ENCODE measurements at regions not wholly inside any gene's neighbourhood (a gene's known extent, or its start where the extent isn't known, plus 50 kb on each side); places are given as distances from the start of the nearest gene placed in this dataset.

- FAIRE-seq: no peak
These were observed 74.2 kb downstream of the GLI2 start for GRCh38 chr2:120809609-120810440.

DNA sequence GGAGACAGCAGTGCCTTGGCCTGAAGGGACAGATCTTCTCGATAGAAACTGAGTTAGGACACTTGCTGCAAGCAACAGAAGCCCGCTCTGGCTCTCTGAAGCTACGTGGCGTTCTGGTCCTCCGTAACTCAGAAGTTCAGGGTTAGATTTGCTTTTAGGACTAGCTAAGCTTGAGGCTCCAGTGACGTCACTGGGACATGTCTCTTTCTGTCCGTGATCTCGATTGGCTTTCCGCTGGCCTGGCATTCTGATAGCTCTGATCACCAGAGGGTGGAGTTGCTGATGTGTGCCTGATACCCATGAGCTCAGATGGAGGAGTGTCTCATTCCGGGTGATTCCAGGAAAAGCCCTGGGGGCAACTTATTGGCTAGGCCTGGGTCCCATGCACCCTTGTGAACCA is 75.0 kb downstream of the GLI2 start:
- FAIRE-seq: no peak

DNA sequence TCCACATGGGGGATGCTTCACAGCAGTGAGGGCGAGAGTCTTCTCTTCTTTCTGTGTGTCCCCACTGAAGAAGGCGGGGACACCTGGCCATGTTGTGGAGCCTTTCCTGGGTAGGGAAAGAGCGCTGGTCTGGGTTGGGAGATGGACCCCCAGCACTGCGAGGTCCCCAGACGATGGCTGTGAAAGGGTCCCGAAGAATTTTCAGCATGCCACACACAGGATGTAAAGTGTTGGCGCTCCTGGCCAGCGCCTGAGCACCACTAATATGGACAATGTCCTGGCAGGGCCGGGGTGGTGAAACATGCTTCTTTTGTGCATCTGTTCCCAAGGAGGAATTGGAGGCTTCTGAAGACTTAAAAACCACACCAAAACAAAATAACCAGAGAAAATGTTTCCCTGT is 77.2 kb downstream of the GLI2 start:
- no peak for FAIRE-seq

DNA sequence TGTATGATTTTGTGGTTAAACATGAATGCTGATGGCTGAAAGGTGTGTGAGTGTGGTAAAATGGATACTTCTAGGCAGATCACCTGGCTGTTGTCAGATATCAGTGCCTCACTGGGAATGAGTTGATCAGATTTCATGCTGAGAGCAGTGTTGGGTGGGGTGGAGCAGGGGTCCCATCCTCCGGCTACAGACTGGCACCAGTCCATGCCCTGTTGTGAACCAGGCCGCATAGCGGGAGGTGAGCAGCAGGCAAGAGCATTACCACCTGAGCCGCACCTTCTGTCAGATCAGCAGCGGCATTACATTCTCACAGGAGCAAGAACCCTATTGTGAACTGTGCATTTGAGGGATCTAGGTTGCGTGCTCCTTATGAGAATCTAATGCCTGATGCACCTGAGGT is 78.7 kb downstream of the GLI2 start:
- no peak for FAIRE-seq

- no peak for FAIRE-seq
These were observed 79.6 kb downstream of the GLI2 start for GRCh38 chr2:120815292-120815691.

DNA sequence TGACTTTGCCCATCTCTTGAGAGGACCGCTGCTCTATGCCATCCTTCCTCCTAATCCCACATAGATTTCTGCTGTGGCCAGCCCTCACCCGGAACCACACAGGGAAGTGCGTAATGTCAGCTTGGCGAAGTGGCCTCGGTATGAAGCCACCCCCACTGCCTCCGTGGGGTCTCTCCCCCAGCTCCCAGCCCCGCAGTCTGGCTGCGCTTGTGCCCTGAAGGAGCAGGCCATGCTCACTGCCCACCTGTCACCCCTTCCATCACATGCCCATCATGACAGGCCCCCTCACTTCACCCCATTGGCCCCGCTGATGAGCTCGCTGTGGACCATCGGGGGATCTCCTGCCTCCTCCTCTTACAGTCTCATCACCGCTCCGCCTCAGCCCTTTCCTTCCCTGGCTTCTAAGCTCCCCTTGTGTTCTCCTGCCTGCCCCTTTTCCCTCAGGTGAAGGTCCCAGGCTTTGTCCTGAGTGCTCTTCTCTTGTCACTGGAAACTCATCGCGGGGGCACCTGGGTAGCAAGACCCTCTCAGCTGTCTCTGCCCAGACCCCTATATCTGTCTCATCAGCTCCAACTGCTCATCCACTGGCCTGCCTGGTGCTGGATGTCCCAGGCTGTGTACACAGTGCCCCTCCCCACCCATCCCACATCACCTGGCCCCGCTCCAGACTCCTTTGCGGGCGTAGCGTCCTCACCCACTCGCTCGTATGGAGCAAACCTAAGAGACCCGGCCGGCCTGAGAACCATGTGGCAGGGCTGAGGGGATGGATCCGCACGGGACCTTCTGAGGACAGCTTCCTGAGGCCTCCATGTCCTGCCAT is 81.7 kb downstream of the GLI2 start:
- FAIRE-seq: no peak

DNA sequence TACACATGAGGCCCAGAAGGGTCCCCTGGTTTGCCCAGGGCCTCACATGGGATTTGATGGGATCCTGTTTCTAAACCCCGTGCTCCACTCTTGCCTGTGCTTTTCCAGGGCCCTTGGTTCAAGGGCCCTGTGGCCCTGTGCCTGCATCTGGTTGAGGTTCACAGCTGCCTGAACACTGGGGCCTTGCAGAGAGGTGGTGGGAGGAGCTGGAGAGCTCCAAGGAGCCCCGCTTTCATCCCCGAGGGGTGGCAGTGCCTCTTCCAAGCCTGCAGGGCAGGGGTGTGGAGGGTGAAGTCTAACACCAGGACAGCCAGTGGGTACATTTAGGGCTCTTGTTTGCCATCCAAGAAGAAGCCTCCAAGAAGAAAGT is 82.3 kb downstream of the GLI2 start:
- FAIRE-seq: no peak

DNA sequence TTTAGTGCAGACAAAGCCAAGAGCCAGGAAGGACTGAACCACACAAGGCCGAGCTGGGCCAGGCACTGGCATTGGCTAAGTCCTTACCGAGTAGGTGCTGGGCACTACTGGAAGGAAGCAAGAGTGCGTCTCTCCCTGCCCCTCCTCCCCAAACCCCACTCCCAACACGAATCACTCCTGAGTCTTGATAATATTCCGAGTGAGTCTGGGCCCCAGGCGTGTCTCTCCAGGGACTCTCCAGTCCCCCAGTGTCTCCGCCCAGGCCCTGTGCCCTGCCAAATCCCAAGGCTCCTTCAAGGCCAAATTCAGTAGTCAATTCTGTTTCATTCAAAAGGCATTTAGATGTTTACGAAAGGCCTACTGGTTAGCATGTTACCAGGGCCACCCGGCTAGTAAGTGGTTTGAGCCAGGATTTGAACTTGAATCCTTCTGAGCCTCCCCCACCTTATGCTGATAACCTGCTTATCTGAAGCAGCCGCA is 82.8 kb downstream of the GLI2 start:
- no peak for FAIRE-seq

DNA sequence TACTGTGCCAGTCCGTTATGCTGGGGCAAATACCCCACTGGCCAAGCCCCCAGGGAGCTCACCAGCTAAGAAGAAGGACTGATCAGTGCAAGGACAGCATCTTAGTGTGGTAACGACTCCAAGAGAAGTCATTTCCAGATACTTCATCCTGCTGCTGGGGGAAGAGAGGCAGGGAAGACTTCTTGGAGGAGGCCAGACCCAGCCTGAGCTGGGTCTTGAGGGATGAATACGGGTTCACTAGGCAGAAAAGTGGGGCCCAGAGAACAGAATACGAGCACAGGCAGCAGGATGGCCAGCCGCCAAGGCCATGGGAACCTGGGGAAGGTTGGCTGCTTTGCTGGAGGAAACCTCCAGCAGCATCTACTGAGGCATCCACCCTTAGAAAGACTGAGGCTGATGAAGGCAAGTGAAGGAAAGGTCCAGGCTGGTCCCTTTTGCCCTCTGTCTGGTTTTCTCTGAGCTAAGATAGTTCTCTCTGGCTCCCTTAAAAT is 84.1 kb downstream of the GLI2 start:
- no peak for FAIRE-seq

- no peak for FAIRE-seq
These were observed 84.7 kb downstream of the GLI2 start for GRCh38 chr2:120820263-120820952.

DNA sequence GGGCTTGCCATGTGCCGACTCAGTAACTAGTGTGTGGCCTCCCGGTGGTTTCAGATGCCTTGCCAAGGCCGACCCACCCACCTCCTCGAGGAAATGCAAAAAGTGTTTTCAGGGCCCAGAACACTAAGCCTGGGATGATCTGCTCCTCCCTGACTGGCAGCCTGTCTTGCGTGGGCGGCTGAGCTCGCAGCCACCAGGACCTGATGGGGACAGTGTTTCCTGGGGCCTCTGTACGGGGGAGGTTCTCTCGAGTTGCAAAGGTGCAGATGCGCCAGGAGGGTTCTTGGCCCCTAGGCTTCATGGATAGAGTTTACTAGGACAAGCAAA is 85.2 kb downstream of the GLI2 start:
- no peak for FAIRE-seq

DNA sequence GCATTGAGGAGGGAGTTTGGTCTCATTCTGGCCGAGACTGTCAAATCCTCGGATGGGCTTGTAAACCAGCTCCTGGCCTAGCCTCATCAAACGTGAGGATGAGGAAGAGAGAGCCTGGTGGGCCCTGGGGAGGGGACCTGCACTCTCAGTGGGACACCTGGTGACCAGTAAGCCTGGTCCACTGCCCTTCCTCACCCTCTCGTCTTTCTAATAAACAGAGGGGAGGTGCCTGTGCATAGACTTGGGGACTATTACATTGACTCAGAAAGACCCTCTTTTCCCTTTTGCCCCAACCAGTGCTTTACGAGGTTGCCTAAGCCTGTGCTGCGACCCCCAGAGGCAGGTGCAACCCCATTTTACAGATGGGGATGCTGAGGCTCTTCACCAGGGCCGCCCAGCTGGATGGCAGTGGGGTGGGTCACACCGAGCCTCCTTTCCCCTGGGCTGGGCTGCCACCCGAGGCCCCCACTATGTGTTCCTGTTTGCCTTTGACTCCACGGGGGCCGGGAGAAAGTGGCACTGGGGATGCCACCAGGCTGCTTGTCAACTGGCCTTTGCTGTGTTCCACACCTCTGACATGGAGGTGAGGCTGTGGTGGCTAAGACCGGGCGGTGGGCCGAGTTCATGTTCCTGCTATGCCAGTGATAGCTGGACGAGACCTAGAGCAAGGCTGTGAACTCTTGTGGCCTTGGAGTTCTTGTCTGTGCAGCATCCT is 85.9 kb downstream of the GLI2 start:
- no peak for FAIRE-seq

DNA sequence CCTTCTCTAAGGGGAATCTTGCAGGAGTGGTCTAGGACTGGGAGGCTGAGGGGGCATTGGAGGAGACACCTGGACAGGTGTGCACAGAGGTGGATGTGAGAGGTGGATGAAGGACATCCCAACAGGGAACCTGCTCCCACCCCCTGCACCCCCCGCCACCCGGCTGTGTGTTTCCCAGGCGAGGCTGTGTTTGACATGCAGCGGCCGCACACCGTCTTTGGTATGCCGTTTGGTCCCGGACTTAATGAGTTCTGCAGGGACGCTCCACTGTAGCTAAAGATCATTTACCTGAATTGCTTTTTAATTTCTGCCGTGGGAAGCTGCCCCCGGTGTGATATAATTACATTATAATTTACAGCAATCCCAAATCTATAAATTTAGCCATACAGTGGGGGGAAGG is 87.3 kb downstream of the GLI2 start:
- no peak for FAIRE-seq

DNA sequence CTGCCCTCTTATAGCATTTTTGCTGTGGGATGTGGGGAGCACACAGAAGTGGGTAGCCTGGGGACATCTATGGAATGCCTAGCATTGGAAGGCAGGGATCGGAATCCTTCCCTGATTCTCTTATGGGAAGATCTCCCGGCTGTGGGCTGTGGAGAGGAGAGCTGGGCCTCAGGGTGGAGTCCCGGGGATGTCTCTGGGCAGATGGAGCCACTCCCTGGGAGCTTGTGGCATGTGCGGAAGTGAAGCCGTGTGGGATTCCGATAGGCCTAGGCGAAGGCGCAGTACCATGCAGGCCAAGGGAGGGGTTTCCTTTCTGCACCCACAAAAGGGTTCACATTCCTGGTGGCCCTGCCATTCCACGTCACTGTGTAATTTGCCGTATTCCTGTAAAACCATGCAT is 87.9 kb downstream of the GLI2 start:
- no peak for FAIRE-seq

GRCh38 chr2:120824246-120824645 is 88.6 kb downstream of the GLI2 start:
- FAIRE-seq: no peak

- FAIRE-seq: no peak
These were observed 89.9 kb downstream of the GLI2 start for GRCh38 chr2:120825370-120826259.

- no peak for FAIRE-seq
These were observed 90.6 kb downstream of the GLI2 start for GRCh38 chr2:120826260-120826648.

- no peak for FAIRE-seq
These were observed 91.2 kb downstream of the GLI2 start for GRCh38 chr2:120826716-120827410.

- no peak for FAIRE-seq
These were observed 92.4 kb downstream of the GLI2 start for GRCh38 chr2:120828066-120828465.

- FAIRE-seq: no peak
These were observed 93.4 kb downstream of the GLI2 start for GRCh38 chr2:120828829-120829632.

Data from islet of Langerhans (tissue), 1 donor.